ENCODE measurements at regions not wholly inside any gene's neighbourhood (a gene's known extent, or its start where the extent isn't known, plus 50 kb on each side); places are given as distances from the start of the nearest gene placed in this dataset.
"Not testable (repeated sequence)": the region's sequence is repeated elsewhere in the genome, so short reads cannot be mapped to it uniquely, and the experiment has no call there.

GRCh38 chr15:60254416-60254815 is 143.4 kb downstream of the ANXA2 start:
- no peak for DNase-seq (ENCODE audit: low read depth in 4 of 4, low spot score in 2 of 4)

GRCh38 chr15:60255390-60255789 is 142.4 kb downstream of the ANXA2 start:
- DNase-seq (ENCODE audit: low read depth in 4 of 4, low spot score in 2 of 4), result no peak

DNA sequence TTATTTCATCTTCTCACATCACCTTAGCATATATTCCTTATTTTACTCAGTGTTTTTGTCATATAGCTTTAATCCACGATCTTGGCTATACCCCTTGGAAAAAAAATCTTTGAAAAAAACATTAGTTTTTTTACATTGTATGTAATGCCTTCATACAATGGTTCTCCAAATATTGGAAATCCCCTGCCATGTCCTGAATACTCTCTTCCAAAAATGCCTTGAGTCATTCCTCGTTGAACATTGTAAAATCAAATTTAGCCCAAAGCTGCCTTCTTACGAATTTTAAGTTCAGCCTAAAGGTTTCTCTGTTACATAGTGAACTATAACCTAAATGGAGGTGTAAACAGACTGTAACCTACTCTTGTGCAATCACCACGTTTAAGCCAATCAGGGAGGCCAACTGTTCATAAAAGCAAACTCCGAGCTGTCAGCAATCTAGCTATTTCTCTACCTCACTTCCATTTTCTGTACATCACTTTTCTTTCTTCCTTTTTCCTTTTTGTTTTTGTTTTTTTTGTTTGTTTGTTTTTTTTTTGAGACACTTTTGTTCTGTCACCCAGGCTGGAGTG is 140.1 kb downstream of the ANXA2 start:
- DNase-seq (ENCODE audit: low read depth in 4 of 4, low spot score in 2 of 4), result no peak

DNA sequence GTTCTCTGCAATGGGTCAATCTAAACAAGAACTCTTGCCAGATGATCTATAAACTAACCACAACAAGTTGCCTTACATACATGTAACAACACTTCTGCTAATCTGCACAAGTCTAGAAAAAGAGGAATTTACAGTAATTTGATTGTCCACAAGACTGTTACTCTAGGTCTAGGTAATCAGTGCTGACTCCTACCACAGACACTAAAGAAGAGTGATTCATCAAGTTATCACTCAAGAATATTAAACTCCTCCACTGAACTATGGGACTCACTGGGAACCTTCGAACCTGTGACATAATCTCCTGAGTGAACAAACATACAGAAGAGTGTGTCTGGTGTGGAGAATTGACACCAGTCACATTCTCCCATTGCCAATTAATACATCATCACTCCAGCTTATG is 138.3 kb downstream of the ANXA2 start:
- DNase-seq (ENCODE audit: low read depth in 4 of 4, low spot score in 2 of 4), result no peak

DNA sequence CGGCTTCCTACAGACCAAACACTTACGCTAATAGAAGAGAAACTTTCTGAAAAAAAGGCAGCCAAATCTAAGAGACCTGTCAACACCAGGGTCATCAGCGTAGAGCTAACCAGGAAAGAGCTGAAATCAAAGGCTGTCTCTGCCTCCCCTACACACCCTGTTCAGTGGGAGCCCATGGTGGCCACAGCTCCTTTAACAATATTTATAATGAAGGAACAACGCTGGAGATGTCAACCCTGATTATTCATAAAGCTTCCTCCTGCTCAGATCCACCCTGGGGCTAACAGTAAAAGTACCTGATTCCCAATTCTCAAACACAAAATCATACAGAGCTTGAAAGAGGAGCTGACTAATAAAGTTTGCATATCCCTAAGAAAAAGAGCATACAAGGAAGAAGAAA is 133.7 kb downstream of the ANXA2 start:
- DNase-seq (ENCODE audit: low read depth in 4 of 4, low spot score in 2 of 4), result peak in 1 of 4 donors; percentile 23

- peak in 3 of 4 donors; percentile 29 to 41 (median 38) for DNase-seq (ENCODE audit: low read depth in 4 of 4, low spot score in 2 of 4)
These were observed 133.2 kb downstream of the ANXA2 start for GRCh38 chr15:60264566-60264965.

- no peak for DNase-seq (ENCODE audit: low read depth in 4 of 4, low spot score in 2 of 4)
These were observed 132.7 kb downstream of the ANXA2 start for GRCh38 chr15:60265057-60265456.

DNA sequence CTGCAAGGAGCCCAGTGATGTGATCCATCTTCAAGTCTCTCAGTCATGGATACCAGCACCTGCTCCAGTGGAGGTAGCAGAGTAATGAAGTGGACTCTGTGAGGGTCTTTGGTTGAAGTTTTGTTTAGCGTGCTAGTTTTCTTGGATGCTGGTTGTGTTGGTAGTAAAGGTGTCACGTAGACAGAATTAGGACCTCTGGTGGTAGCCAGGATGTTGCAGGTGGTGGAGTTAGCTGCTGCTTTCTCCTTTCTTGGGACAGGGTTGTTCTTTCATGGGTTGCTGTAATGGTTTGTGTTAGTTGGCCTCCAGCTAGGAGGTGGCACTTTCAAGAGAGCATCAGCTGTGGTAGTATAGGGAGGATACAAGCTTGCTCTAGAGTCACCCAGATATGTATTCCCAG is 125.2 kb downstream of the ANXA2 start:
- DNase-seq (ENCODE audit: low read depth in 4 of 4, low spot score in 2 of 4), result no peak

- DNase-seq (ENCODE audit: low read depth in 4 of 4, low spot score in 2 of 4), result no peak
These were observed 122.2 kb downstream of the ANXA2 start for GRCh38 chr15:60275624-60276023.

DNA sequence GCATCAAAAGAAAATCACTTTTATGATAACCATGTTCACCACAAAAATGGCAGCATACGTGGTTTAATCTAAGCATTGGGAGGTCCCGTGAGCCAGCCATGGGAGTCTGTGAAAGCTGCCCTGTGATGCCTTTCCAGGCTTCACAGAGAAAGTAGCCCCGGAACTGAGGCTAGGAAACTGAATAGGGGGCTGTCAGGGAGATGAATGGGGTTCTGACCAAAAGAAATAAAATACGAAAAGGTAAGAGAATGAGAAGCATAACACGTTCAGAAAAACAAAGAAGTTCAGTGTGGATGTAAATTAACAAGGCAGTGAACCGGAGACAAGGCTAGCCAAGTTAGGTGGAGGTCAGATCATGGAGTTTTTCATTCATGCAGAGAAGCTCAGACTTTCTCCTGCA is 118.9 kb downstream of the ANXA2 start:
- DNase-seq (ENCODE audit: low read depth in 4 of 4, low spot score in 2 of 4), result peak in 2 of 4 donors; percentile 23 to 29

GRCh38 chr15:60280259-60280658 is 117.5 kb downstream of the ANXA2 start:
- no peak for DNase-seq (ENCODE audit: low read depth in 4 of 4, low spot score in 2 of 4)

DNA sequence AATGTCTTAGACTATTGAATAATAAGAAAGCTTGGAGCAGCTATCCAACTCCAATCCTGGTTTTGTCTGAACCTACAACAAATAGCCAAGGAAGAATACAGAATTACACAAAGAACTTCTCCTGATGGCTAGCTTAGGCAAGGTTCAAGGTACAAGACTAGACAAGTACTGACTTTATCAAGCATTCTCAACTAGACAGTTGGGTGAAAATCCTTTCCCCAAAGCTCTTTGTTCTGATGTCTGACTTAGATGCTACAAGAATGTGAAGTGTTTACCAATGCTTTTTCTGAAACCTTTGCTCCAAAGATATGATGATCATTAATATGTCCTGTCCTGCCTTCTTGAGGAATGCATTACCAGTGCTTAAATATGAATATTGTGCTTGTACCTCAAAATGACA is 113.8 kb downstream of the ANXA2 start:
- no peak for DNase-seq (ENCODE audit: low read depth in 4 of 4, low spot score in 2 of 4)

GRCh38 chr15:60295901-60296300 is 101.9 kb downstream of the ANXA2 start:
- not testable (repeated sequence) for DNase-seq (ENCODE audit: low read depth in 4 of 4, low spot score in 2 of 4)

GRCh38 chr15:60297047-60297446 is 100.7 kb downstream of the ANXA2 start:
- no peak for DNase-seq (ENCODE audit: low read depth in 4 of 4, low spot score in 2 of 4)

Data from left renal cortex interstitium (tissue), 4 donors.